IMR-90 (cell line): ENCODE measurements at regions not wholly inside any gene's neighbourhood (a gene's known extent, or its start where the extent isn't known, plus 50 kb on each side); places are given as distances from the start of the nearest gene placed in this dataset.

Experiments used
- ATAC-seq: fragments of 200-7000 bp; cut with Tn5 transposase; 2 replicates; pipeline ENCODE4 v1.9.1; 2020; ENCODE audit warnings: low read depth, mild to moderate bottlenecking, moderate library complexity
- BruUV-seq: library from RNA; stranded (reverse); fragments of 400-500 nt; replicated peaks from 2 replicates; lab custom pipeline; 2021; lab: Mats Ljungman, UMichigan
- CTCF ChIA-PET: fragments of 300-600 bp; formaldehyde crosslinking; extraction: SDS; loops from one replicate; lab custom pipeline; 2021; ENCODE audit warnings: antibody characterized with exemption; lab: Yijun Ruan, JAX
- POLR2A ChIA-PET: fragments of 300-600 bp; sonication (Branson Sonifier 250); formaldehyde crosslinking; loops from one replicate; lab custom pipeline; 2022; ENCODE audit warnings: antibody characterized with exemption; ENCODE audit not compliant: unreplicated experiment; lab: Charles Lee
- DNase-seq: peaks from one replicate; pipeline ENCODE4 v3.0.0; 2013
- H2AFZ ChIP-seq: replicated peaks from 2 replicates; pipeline ENCODE3; 2013; ENCODE audit warnings: low read length, mild to moderate bottlenecking; ENCODE audit not compliant: poor library complexity
- H2AK5ac ChIP-seq: 2 replicates; pipeline ENCODE4 v1.6.1; 2013; ENCODE audit warnings: low read depth, low read length, inconsistent platforms
- H2AK9ac ChIP-seq: replicated peaks from 2 replicates; pipeline ENCODE3; 2013; ENCODE audit warnings: mild to moderate bottlenecking, low read depth, low read length, moderate library complexity; ENCODE audit not compliant: poor library complexity
- H2BK120ac ChIP-seq: 2 replicates; pipeline ENCODE4 v1.6.1; 2013; ENCODE audit warnings: low read depth, low read length, inconsistent platforms
- H2BK15ac ChIP-seq: 3 replicates; pipeline ENCODE4 v1.6.1; 2013; ENCODE audit warnings: low read depth, low read length, inconsistent platforms
- H2BK20ac ChIP-seq: 2 replicates; pipeline ENCODE4 v1.6.1; 2013; ENCODE audit warnings: low read depth, mild to moderate bottlenecking, inconsistent platforms, low read length, moderate library complexity
- H2BK5ac ChIP-seq: 2 replicates; pipeline ENCODE4 v1.6.1; 2013; ENCODE audit warnings: mild to moderate bottlenecking, low read depth, low read length, inconsistent platforms; ENCODE audit not compliant: poor library complexity, severe bottlenecking
- H3K14ac ChIP-seq: replicated peaks from 2 replicates; pipeline ENCODE4 v1.6.1; 2013; ENCODE audit warnings: low read depth, low read length, inconsistent platforms
- H3K18ac ChIP-seq: 2 replicates; pipeline ENCODE4 v1.6.1; 2013; ENCODE audit warnings: low read depth, low read length, control low read depth
- H3K23ac ChIP-seq: 2 replicates; pipeline ENCODE4 v1.6.1; 2013; ENCODE audit warnings: low read depth, low read length, inconsistent platforms
- H3K27ac ChIP-seq: 2 replicates; pipeline ENCODE4 v1.5.1; 2013; ENCODE audit warnings: mild to moderate bottlenecking, control low read depth, low read length; ENCODE audit not compliant: insufficient read depth
- H3K27me3 ChIP-seq: 2 replicates; pipeline ENCODE4 v1.6.1; 2013; ENCODE audit warnings: low read length; ENCODE audit not compliant: control insufficient read depth, insufficient read depth
- H3K36me3 ChIP-seq: 2 replicates; pipeline ENCODE4 v1.6.1; 2013; ENCODE audit warnings: low read length, mixed read lengths; ENCODE audit not compliant: control insufficient read depth, insufficient read depth
- H3K4ac ChIP-seq: 2 replicates; pipeline ENCODE4 v1.6.1; 2013; ENCODE audit warnings: low read depth, low read length, inconsistent platforms
- H3K4me1 ChIP-seq: 2 replicates; pipeline ENCODE4 v1.6.1; 2013; ENCODE audit warnings: low read length, mixed read lengths; ENCODE audit not compliant: control insufficient read depth, insufficient read depth
- H3K4me2 ChIP-seq: 2 replicates; pipeline ENCODE4 v1.6.1; 2013; ENCODE audit warnings: low read depth, mild to moderate bottlenecking, control low read depth, low read length, moderate library complexity
- H3K4me3 ChIP-seq: 2 replicates; pipeline ENCODE4 v1.5.1; 2013; ENCODE audit warnings: low read depth, mild to moderate bottlenecking, control low read depth, low read length, moderate library complexity; ENCODE audit not compliant: insufficient read depth
- H3K56ac ChIP-seq: 2 replicates; pipeline ENCODE4 v1.6.1; 2013; ENCODE audit warnings: low read length, inconsistent platforms; ENCODE audit not compliant: insufficient read depth; ENCODE audit errors: extremely low read depth
- H3K79me1 ChIP-seq, 2 experiments: 2 replicates each; pipeline ENCODE4 v1.6.1; 2013; ENCODE audit warnings: low read length in 2 of 2, inconsistent platforms in 1 of 2, low read depth in 1 of 2
- H3K9ac ChIP-seq: 2 replicates; pipeline ENCODE4 v1.6.1; 2013; ENCODE audit warnings: low read depth, low read length, control low read depth
- H3K9me1 ChIP-seq: 2 replicates; pipeline ENCODE4 v1.6.1; 2013; ENCODE audit warnings: low read length, inconsistent platforms; ENCODE audit not compliant: insufficient read depth
- H3K9me3 ChIP-seq: 2 replicates; pipeline ENCODE4 v1.6.1; 2013; ENCODE audit warnings: low read length; ENCODE audit not compliant: control insufficient read depth, insufficient read depth
- H4K20me1 ChIP-seq: 2 replicates; pipeline ENCODE4 v1.6.1; 2013; ENCODE audit warnings: low read length, inconsistent platforms; ENCODE audit not compliant: insufficient read depth
- H4K5ac ChIP-seq: 2 replicates; pipeline ENCODE4 v1.6.1; 2013; ENCODE audit warnings: mild to moderate bottlenecking, low read depth, low read length, control low read depth
- H4K8ac ChIP-seq, 2 experiments: 2 replicates each; pipeline ENCODE4 v1.6.1; 2013; ENCODE audit warnings: low read depth in 2 of 2, low read length in 2 of 2, control low read depth in 1 of 2, inconsistent platforms in 1 of 2
- H4K91ac ChIP-seq: 2 replicates; pipeline ENCODE4 v1.6.1; 2013; ENCODE audit warnings: low read depth, low read length, inconsistent platforms; ENCODE audit not compliant: insufficient read depth
- CEBPB ChIP-seq: IDR thresholded peaks from 2 replicates; pipeline ENCODE4 v1.6.1; 2012; ENCODE audit warnings: low read depth, low read length, improper control_type of control experiment
- MAZ ChIP-seq: IDR thresholded peaks from 2 replicates; pipeline ENCODE4 v1.6.1; 2012; ENCODE audit warnings: low read depth, mild to moderate bottlenecking, low read length, improper control_type of control experiment, moderate library complexity, borderline replicate concordance
- MXI1 ChIP-seq: IDR thresholded peaks from 2 replicates; pipeline ENCODE4 v1.6.1; 2012; ENCODE audit warnings: low read depth, mild to moderate bottlenecking, low read length, moderate library complexity, borderline replicate concordance
- POLR2A ChIP-seq: IDR thresholded peaks from 2 replicates; pipeline ENCODE4 v1.6.1; 2012; ENCODE audit warnings: mild to moderate bottlenecking, low read depth, low read length
- RAD21 ChIP-seq: IDR thresholded peaks from 2 replicates; pipeline ENCODE4 v1.6.1; 2012; ENCODE audit warnings: low read length, improper control_type of control experiment
- SMC3 ChIP-seq: fragments of 150-350 bp; IDR thresholded peaks from 2 replicates; pipeline ENCODE4 v1.6.1; 2016; ENCODE audit warnings: low read depth, mild to moderate bottlenecking, antibody characterized with exemption, low read length, moderate library complexity
- WGBS, 2 experiments: methylation state at CpG; one replicate each; pipeline versions ENCODE4 v1.1.5 to v1.1.7; 2013; ENCODE audit warnings: missing lambda C conversion rate in 2 of 2; ENCODE audit not compliant: insufficient read length in 1 of 2; ENCODE audit errors: extremely low coverage in 2 of 2; 5-methylcytosine and 5-hydroxymethylcytosine counted together
- dilution Hi-C: fragments of 300-500 bp; cut with HindIII; formaldehyde crosslinking; loops from one replicate; pipeline ENCODE4 v1.14.3; 2018; ENCODE audit warnings: low sequenced_read_pairs; ENCODE audit not compliant: unreplicated experiment
- in situ Hi-C: fragments of 300-500 bp; cut with MboI; formaldehyde crosslinking; loops from 3 replicates; pipeline ENCODE4 v1.14.3; 2019; ENCODE audit warnings: low sequenced_read_pairs, inconsistent platforms, mixed read lengths
- intact Hi-C: fragments of 100-400 bp; cut with micrococcal nuclease; formaldehyde crosslinking; loops from 2 replicates; pipeline ENCODE4 v1.10.0; 2022
- TF ChIP-seq, protein P1 (sequence below): fragments of 150-350 bp; IDR thresholded peaks from 2 replicates; pipeline ENCODE4 v1.6.1; 2016; ENCODE audit warnings: low read depth, mild to moderate bottlenecking, low read length, moderate library complexity, borderline replicate concordance
- TF ChIP-seq, protein P2 (sequence below): conservative IDR thresholded peaks from 2 replicates; pipeline ENCODE4 v1.5.1; 2012; ENCODE audit warnings: mild to moderate bottlenecking, low read depth, low read length, improper control_type of control experiment

DNA sequence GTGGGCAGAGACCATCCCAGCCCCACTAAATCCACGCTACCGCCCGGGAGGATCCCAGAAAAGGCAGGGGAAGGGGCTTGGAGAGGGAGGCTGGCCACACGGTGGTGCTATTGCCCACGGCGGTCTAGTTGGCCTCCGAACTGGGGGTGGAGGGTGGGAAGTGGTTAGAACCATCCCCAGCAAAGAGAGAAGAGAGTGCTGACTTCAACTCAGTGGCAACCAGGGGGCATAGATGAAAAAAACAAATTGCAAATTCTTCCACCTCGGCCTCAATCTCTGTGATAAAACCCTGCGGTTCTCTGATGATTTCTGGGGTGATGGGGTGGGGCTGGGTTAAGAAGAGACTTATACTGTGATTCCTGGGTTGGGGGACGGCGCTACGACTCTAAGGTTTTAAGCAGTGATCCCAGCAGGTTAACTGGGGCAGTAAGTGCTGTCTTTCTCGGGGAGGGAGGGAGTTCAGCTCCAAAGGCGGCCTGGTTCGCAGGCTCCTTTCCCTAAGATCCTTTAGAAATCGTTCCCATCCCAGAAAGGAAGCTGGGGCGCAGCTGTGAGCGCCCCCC is 154.5 kb upstream of the LYZL2 start:
- Histone ChIP-seq H3K23ac (peak overlapping the region; percentile 94), H3K27ac (peak overlapping the region; percentile 94), H2BK20ac (peak overlapping the region; percentile 99), H3K4ac (peak overlapping the region; percentile 97), H2AK9ac (peak overlapping the region; percentile 80), H3K36me3 (no peaks in the 10 kb centered on the region), H3K56ac (peak overlapping the region; percentile 85), H3K4me2 (peak overlapping the region; percentile 68), H3K9me3 (no peaks in the 10 kb centered on the region), H4K91ac (peak overlapping the region; percentile 97), H4K5ac (peak overlapping the region; percentile 96), H3K9me1 (peaks cover 12% of the 10 kb centered on the region), H3K14ac (peak overlapping the region; percentile 95), H3K4me1 (peaks cover 22% of the 10 kb centered on the region), H2BK5ac (peak overlapping the region; percentile 80), H3K4me3 (0 out of 2 replicates have a peak overlapping the region, but pooled peaks have one; percentile 1), H2BK120ac (peak overlapping the region; percentile 98), H2AFZ (peak overlapping the region; percentile 86), H4K20me1 (no peaks in the 10 kb centered on the region), H3K9ac (peak overlapping the region; percentile 80), H2BK15ac (peak overlapping the region; percentile 89; the same call in 2 of the 3 replicates), H3K79me1 (peaks cover 0 to 15% of the 10 kb centered on the region in 2 experiments; a peak in 2 of 4 replicates), H3K18ac (peak overlapping the region; percentile 95), H4K8ac (peak overlapping the region; percentile 50 to 97), H2AK5ac (peak overlapping the region; percentile 90), H3K27me3 (no peaks in the 10 kb centered on the region)
- no TSS peak for BruUV-seq
- dilution Hi-C loops (no loop called here), intact Hi-C loops (loop anchor here (1.0 to 10.0 kb wide), 7 partner anchors 32 to 1024 kb away; no protein-coding TSS in a partner anchor), in situ Hi-C loops (loop anchor here (5.0 to 10.0 kb wide), 2 partner anchors 248 to 351 kb away; partner anchors contain the start of gene ZNF438)
- ATAC-seq (peak; percentile 83), DNase-seq (peak; percentile 89)
- TF ChIP-seq MAZ (peak; percentile 84; the same call in 1 of the 2 replicates), CEBPB (no peak), POLR2A (peak; percentile 55; the same call in 1 of the 2 replicates), MXI1 (no peak), SMC3 (peak; percentile 85), RAD21 (peak; percentile 96)
- TF ChIP-seq, protein P1, sequence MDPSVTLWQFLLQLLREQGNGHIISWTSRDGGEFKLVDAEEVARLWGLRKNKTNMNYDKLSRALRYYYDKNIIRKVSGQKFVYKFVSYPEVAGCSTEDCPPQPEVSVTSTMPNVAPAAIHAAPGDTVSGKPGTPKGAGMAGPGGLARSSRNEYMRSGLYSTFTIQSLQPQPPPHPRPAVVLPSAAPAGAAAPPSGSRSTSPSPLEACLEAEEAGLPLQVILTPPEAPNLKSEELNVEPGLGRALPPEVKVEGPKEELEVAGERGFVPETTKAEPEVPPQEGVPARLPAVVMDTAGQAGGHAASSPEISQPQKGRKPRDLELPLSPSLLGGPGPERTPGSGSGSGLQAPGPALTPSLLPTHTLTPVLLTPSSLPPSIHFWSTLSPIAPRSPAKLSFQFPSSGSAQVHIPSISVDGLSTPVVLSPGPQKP: no peak
- TF ChIP-seq, protein P2, sequence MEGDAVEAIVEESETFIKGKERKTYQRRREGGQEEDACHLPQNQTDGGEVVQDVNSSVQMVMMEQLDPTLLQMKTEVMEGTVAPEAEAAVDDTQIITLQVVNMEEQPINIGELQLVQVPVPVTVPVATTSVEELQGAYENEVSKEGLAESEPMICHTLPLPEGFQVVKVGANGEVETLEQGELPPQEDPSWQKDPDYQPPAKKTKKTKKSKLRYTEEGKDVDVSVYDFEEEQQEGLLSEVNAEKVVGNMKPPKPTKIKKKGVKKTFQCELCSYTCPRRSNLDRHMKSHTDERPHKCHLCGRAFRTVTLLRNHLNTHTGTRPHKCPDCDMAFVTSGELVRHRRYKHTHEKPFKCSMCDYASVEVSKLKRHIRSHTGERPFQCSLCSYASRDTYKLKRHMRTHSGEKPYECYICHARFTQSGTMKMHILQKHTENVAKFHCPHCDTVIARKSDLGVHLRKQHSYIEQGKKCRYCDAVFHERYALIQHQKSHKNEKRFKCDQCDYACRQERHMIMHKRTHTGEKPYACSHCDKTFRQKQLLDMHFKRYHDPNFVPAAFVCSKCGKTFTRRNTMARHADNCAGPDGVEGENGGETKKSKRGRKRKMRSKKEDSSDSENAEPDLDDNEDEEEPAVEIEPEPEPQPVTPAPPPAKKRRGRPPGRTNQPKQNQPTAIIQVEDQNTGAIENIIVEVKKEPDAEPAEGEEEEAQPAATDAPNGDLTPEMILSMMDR: peak; percentile 95
- CTCF ChIA-PET: interaction anchor here (0.6 to 2.1 kb wide), 5 partner anchors 32 to 644 kb away, joined by 3 to 7 read pairs (median 3); no protein-coding TSS in a partner anchor
- POLR2A ChIA-PET: interaction anchor here (0.6 to 1.5 kb wide), 12 partner anchors 10 to 600 kb away, joined by 3 to 10 read pairs (median 4); partner anchors contain the start of gene ZNF438
- no CpG with 5 or more reads among the region's 18 CpGs for WGBS, 2 experiments
